ENCODE measurements at regions not wholly inside any gene's neighbourhood (a gene's known extent, or its start where the extent isn't known, plus 50 kb on each side); places are given as distances from the start of the nearest gene placed in this dataset.

- TF ChIP-seq ZBTB40 (IDR thresholded peaks at IDR 0.05), result no peak
- no peak; the same call in 1 of the 2 replicates for TF ChIP-seq ZBTB40 (CRISPR knock-in tag; IDR thresholded peaks at IDR 0.05)
- peak; percentile 48; the same call in 1 of the 2 replicates for TF ChIP-seq HOXA5 (CRISPR knock-in tag; IDR thresholded peaks at IDR 0.05)
- TF ChIP-seq ZBTB4 (CRISPR knock-in tag; IDR thresholded peaks at IDR 0.05; ENCODE audit: borderline replicate concordance), result no peak
- peak; percentile 67 for TF ChIP-seq HOXA3 (CRISPR knock-in tag; IDR thresholded peaks at IDR 0.05)
- TF ChIP-seq ZNF230 (CRISPR knock-in tag; IDR thresholded peaks at IDR 0.05), result peak; percentile 48; the same call in 1 of the 2 replicates
- TF ChIP-seq ZBTB25 (CRISPR knock-in tag; IDR thresholded peaks at IDR 0.05), result peak; percentile 84; the same call in 1 of the 2 replicates
- peak; percentile 60 for TF ChIP-seq ZFX (CRISPR knock-in tag; IDR thresholded peaks at IDR 0.05; ENCODE audit: low read depth)
- TF ChIP-seq ZNF580 (CRISPR knock-in tag; IDR thresholded peaks at IDR 0.05; ENCODE audit: borderline replicate concordance, low read depth), result peak; percentile 60; the same call in 1 of the 2 replicates
- TF ChIP-seq MTF1 (CRISPR knock-in tag; IDR thresholded peaks at IDR 0.05), result no peak
- no peak for TF ChIP-seq ZNF790 (CRISPR knock-in tag; IDR thresholded peaks at IDR 0.05; ENCODE audit: borderline replicate concordance)
- peak; percentile 87; the same call in 1 of the 2 replicates for TF ChIP-seq NCOR1 (IDR thresholded peaks at IDR 0.05; ENCODE audit: borderline replicate concordance, low read length)
- no peak for TF ChIP-seq GABPA (IDR thresholded peaks at IDR 0.05; ENCODE audit: low read depth, low read length)
- peak; percentile 60; the same call in 1 of the 2 replicates for TF ChIP-seq GABPA (CRISPR knock-in tag; IDR thresholded peaks at IDR 0.05; ENCODE audit: low read depth)
- no peak for TF ChIP-seq PLRG1 (conservative IDR thresholded peaks at IDR 0.05)
- TF ChIP-seq MXD1 (CRISPR knock-in tag; IDR thresholded peaks at IDR 0.05), result no peak
These were observed 179.7 kb downstream of the MREG start (continued) for GRCh38 chr2:215833531-215834162.

Data from HepG2 (cell line).